ENCODE measurements at regions not wholly inside any gene's neighbourhood (a gene's known extent, or its start where the extent isn't known, plus 50 kb on each side); places are given as distances from the start of the nearest gene placed in this dataset.

GRCh38 chr16:59249011-59249410 is 514.9 kb upstream of the GOT2 start:
- no peak for DNase-seq

GRCh38 chr16:59242556-59242955 is 508.4 kb upstream of the GOT2 start:
- DNase-seq, result no peak

DNA sequence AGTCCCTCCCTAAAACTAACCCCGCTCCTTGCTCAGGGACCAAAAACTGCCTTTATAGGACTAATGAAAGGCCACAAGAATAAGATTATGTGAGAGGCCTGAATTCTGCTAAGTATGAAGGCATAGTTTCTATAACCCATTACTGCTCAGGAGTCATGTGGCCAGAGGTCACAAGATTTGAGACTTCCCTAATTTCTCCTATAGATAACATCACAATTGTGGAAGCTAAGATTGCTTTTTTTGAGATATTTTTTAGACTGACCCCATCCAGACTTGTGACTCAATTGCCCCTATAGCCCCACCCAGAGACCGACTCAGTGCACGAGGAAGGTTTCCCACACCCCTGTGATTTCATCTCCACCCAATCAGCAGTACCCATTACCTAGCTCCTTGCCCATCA is 504.1 kb upstream of the GOT2 start:
- DNase-seq, result no peak

GRCh38 chr16:59236804-59237458 is 502.8 kb upstream of the GOT2 start:
- no peak for DNase-seq

GRCh38 chr16:59224401-59224800 is 490.3 kb upstream of the GOT2 start:
- no peak for DNase-seq

- no peak for DNase-seq
Observed at GRCh38 chr16:59220011-59220410, 485.9 kb upstream of the GOT2 start.

DNA sequence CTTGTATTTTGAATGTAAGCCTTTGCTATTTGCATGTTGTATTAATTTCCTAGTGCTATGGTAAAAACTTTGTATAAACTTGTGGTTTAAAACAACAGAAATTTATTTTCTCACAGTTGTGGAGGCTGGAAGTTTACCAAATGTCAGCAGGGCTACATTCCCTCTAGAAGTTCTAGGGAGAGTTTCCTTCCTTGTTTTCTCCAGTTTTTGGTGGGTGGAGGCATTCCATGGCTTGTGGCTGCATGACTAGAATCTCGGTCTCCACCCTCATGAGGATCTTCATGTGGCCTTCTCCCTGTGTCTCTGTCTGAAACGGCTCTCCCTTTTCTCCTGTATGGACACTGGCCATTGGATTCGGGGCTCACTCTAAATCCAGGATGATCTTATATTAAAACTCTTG is 482.2 kb upstream of the GOT2 start:
- DNase-seq, result no peak

DNA sequence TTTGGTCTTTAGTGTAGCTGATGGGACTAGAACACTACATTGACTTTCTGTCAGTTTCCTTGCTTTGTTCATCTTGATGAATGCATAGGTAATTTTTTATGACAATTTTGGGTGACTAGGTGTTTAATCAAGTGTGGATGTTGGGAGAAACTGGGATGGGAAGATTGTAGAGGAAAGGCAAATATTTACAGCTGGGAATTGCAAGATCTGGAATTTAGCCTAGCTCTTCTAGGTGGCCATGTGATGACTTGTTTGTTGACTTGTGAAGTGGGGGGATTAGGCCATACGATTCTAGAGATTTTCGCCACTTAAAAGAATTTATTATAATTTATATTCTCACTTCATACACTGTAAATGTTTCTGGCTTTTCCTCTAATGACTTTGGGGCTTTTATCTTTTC is 480.3 kb upstream of the GOT2 start:
- DNase-seq, result no peak

GRCh38 chr16:59213952-59214351 is 479.8 kb upstream of the GOT2 start:
- DNase-seq, result no peak

DNA sequence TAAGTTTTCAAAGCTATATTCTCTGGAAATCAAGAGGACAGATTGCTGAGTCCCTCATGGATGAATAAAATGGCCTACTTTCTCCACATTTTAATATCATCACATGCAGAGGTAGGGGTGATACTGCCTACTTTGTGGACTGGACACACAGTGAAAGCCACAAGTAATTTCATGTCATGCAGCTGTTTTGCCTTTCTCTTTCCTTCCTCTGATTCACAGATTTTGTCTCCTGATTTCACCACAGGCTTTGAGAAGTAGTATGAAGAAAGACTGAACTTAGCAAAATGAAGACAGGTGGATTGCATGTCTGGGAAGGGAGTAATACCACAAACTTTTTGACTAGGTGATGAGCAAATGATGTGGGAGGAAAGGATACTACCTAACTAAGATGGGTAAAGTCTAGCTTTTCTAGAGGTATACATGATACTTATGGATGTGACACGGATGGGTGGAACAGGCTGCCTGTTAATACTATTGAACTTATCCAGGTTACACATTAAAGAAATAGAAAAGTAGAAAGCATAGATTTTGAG is 478.4 kb upstream of the GOT2 start:
- no peak for DNase-seq

DNA sequence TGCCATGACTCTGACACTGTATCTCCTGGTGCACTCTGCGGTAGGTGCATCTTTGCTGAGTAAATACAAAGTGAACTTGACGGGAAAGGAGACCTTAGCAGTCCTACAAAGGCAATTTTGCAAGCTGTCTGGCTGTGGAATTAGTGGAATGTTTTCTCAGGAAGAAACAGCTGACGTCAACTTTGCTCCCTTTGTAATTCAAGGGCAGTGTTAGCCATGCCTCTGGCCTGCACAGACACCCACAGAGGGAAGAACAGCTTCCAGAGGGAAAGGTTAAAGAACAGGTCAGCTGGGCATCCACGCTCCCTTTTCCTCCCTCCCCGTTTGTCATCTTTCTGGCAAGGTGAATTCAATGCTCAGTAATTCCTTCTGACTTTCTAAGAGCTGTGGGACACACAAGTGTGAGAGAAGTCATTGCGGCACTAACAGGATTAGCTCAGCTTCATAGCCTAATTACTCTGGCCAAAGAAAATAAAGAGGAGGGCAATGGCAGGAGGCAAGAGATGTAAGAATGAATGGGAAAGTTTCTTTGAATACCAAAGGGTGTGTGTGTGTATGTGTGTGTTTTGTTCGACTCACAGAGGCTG is 476.9 kb upstream of the GOT2 start:
- DNase-seq, result peak; percentile 17

GRCh38 chr16:59205403-59205802 is 471.3 kb upstream of the GOT2 start:
- no peak for DNase-seq

- DNase-seq, result no peak
Observed at GRCh38 chr16:59204589-59204988, 470.5 kb upstream of the GOT2 start.

DNA sequence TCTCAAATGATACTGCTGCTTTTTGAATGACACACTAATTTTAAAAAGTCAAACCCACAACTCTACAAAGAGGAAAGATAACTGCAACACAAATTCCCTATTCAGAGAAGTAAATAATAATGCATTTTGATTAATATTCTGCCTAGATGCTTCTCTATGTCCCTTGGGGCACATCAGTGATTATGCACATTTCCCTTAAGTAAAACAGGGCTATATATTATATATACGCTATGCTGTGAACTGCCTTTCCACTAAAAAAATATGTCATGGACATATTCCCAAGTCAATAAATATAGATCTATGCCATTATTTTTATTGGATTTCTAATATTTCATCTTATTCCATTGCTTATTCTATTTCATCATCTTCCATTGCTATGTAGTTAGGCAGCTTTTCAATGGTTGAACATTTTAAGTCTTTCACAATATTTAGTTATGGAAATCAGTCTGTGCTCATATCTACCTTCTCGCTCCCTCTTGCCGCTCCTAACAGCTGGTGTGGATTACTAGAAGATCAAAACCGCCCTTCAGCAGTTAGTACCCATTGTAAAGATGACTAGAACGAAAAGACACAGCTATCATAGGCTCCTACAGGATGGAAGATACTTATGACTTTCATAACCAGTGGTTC is 468.2 kb upstream of the GOT2 start:
- no peak for DNase-seq

GRCh38 chr16:59201821-59202220 is 467.7 kb upstream of the GOT2 start:
- DNase-seq, result no peak

GRCh38 chr16:59201160-59201559 is 467.0 kb upstream of the GOT2 start:
- no peak for DNase-seq

DNA sequence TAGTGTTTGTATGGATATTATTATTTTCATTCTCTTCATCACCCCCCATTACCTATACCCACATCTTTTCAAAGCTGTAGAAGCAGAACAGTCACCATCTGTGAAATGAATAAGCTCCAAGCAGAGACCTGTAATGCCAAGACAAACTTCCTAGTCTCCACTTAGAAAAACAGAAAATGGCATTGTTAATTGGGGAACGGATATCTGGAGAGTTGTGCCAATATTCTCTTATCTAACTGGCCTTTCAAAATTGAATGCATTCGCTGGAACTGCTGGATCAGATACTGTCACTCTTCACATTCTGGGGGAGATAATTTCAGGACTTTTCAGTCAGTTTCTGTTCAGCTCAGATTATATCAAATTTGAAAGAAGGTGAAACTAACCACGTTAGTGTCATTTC is 464.4 kb upstream of the GOT2 start:
- DNase-seq, result no peak

- no peak for DNase-seq
Observed at GRCh38 chr16:59195242-59195641, 461.1 kb upstream of the GOT2 start.

- no peak for DNase-seq
Observed at GRCh38 chr16:59193637-59194036, 459.5 kb upstream of the GOT2 start.

DNA sequence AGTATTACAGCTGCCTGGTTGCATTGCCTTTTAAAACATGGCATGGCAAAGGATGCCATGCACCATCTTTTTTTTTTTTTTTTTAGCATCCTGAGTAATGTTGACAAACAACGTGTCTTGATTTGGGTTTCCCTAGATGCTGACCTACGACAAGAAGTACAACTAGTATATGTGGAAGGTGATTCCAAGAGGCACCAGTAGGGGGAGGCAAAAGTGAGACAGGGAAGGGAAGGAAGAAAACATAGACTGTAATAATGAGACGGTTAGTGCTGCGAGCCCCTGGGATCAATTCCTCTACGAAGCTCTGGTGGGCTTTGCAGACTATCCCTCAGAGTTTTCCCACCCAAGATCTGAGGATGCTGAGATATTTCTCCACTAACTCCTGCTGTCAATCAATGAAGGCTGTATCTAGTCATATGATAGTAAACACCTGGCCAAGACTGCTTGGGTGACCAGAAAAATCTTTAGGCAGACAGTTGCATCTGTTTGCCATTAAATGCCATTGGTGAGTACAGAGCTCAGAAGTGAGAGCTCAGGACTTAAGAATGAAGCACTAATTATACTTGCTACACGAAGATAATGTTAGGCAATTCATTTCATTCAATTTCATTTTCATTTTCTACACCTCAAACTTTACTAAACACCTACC is 458.6 kb upstream of the GOT2 start:
- no peak for DNase-seq

GRCh38 chr16:59190731-59191130 is 456.6 kb upstream of the GOT2 start:
- no peak for DNase-seq

GRCh38 chr16:59188029-59188428 is 453.9 kb upstream of the GOT2 start:
- DNase-seq, result no peak

- no peak for DNase-seq
Observed at GRCh38 chr16:59181821-59182420, 447.8 kb upstream of the GOT2 start.
